ENCODE measurements at regions not wholly inside any gene's neighbourhood (a gene's known extent, or its start where the extent isn't known, plus 50 kb on each side); places are given as distances from the start of the nearest gene placed in this dataset.
A peak's percentile ranks its signal among the peaks of the same experiment; 100 is the strongest.
"Not testable (repeated sequence)": the region's sequence is repeated elsewhere in the genome, so short reads cannot be mapped to it uniquely, and the experiment has no call there.

- DNase-seq (ENCODE audit: low read depth, low spot score) = peak; percentile 6
These were observed 89.7 kb upstream of the CCNG1 start for GRCh38 chr5:163347671-163348070.

- no peak for DNase-seq (ENCODE audit: low read depth, low spot score)
These were observed 87.3 kb upstream of the CCNG1 start for GRCh38 chr5:163350083-163350482.

- no peak for DNase-seq (ENCODE audit: low read depth, low spot score)
These were observed 84.9 kb upstream of the CCNG1 start for GRCh38 chr5:163352531-163352930.

- not testable (repeated sequence) for DNase-seq (ENCODE audit: low read depth, low spot score)
These were observed 81.6 kb upstream of the CCNG1 start for GRCh38 chr5:163355811-163356210.

GRCh38 chr5:163357636-163358035, 79.8 kb upstream of the CCNG1 start:
- no peak for DNase-seq (ENCODE audit: low read depth, low spot score)

- no peak for DNase-seq (ENCODE audit: low read depth, low spot score)
These were observed 76.7 kb upstream of the CCNG1 start for GRCh38 chr5:163360656-163361055.

- no peak for DNase-seq (ENCODE audit: low read depth, low spot score)
These were observed 75.9 kb upstream of the CCNG1 start for GRCh38 chr5:163361450-163361849.

GRCh38 chr5:163362840-163363371, 74.5 kb upstream of the CCNG1 start:
- no peak for DNase-seq (ENCODE audit: low read depth, low spot score)

- no peak for DNase-seq (ENCODE audit: low read depth, low spot score)
These were observed 74.0 kb upstream of the CCNG1 start for GRCh38 chr5:163363389-163363788.

GRCh38 chr5:163366757-163367156, 70.6 kb upstream of the CCNG1 start:
- no peak for DNase-seq (ENCODE audit: low read depth, low spot score)

- no peak for DNase-seq (ENCODE audit: low read depth, low spot score)
These were observed 67.5 kb upstream of the CCNG1 start for GRCh38 chr5:163369776-163370385.

- DNase-seq (ENCODE audit: low read depth, low spot score) = no peak
These were observed 63.8 kb upstream of the CCNG1 start for GRCh38 chr5:163373436-163374084.

- DNase-seq (ENCODE audit: low read depth, low spot score) = no peak
These were observed 59.4 kb upstream of the CCNG1 start for GRCh38 chr5:163377982-163378381.

GRCh38 chr5:163379298-163380155, 57.9 kb upstream of the CCNG1 start:
- DNase-seq (ENCODE audit: low read depth, low spot score) = peak; percentile 12

GRCh38 chr5:163381832-163382231, 55.6 kb upstream of the CCNG1 start:
- DNase-seq (ENCODE audit: low read depth, low spot score) = no peak

- DNase-seq (ENCODE audit: low read depth, low spot score) = no peak
These were observed 53.6 kb upstream of the CCNG1 start for GRCh38 chr5:163383754-163384153.

- no peak for DNase-seq (ENCODE audit: low read depth, low spot score)
These were observed 52.7 kb upstream of the CCNG1 start for GRCh38 chr5:163384669-163385068.

- no peak for DNase-seq (ENCODE audit: low read depth, low spot score)
These were observed 52.1 kb upstream of the CCNG1 start for GRCh38 chr5:163385271-163385670.

GRCh38 chr5:163385824-163386223, 51.6 kb upstream of the CCNG1 start:
- no peak for DNase-seq (ENCODE audit: low read depth, low spot score)

GRCh38 chr5:163386352-163386751, 51.0 kb upstream of the CCNG1 start:
- DNase-seq (ENCODE audit: low read depth, low spot score) = no peak

- DNase-seq (ENCODE audit: low read depth, low spot score) = no peak
These were observed 49.6 kb upstream of the CCNG1 start for GRCh38 chr5:163387589-163388343.

Data from brain pericyte (primary cell).